Brain microvascular endothelial cell (primary cell): ENCODE measurements at regions not wholly inside any gene's neighbourhood (a gene's known extent, or its start where the extent isn't known, plus 50 kb on each side); places are given as distances from the start of the nearest gene placed in this dataset.
"Not testable (repeated sequence)": the region's sequence is repeated elsewhere in the genome, so short reads cannot be mapped to it uniquely, and the experiment has no call there.

Experiments
- DNase-seq: peaks from one replicate; pipeline ENCODE4 v3.0.0-alpha.2; 2020
- H3K27ac ChIP-seq: fragments of 250-450 bp; sonication (Bioruptor Pico); 2 replicates; pipeline ENCODE4 v1.5.1; 2020; ENCODE audit warnings: mild to moderate bottlenecking, moderate library complexity
- H3K27me3 ChIP-seq: fragments of 250-450 bp; sonication (Bioruptor Pico); replicated peaks from 2 replicates; pipeline ENCODE4 v1.5.1; 2020; ENCODE audit warnings: mild to moderate bottlenecking
- H3K36me3 ChIP-seq: fragments of 250-450 bp; sonication (Bioruptor Pico); replicated peaks from 2 replicates; pipeline ENCODE4 v1.5.1; 2020; ENCODE audit warnings: mild to moderate bottlenecking
- H3K4me3 ChIP-seq: 2 replicates; pipeline ENCODE4 v1.5.1; 2011; ENCODE audit warnings: low read depth, mild to moderate bottlenecking, control low read depth, low read length, moderate library complexity
- CTCF ChIP-seq: IDR thresholded peaks from 2 replicates; pipeline ENCODE4 v1.5.1; 2011; ENCODE audit warnings: low read depth, mild to moderate bottlenecking, moderate library complexity, low read length, control low read depth, inconsistent platforms; ENCODE audit errors: missing control alignments
- in situ Hi-C: cut with HindIII; loops from 2 replicates; pipeline ENCODE4 v1.10.0; 2017; ENCODE audit warnings: low sequenced_read_pairs, low pct_ligation_motif_present

GRCh38 chr18:39230086-39230803 is 1664.6 kb upstream of the CELF4 start:
- Histone ChIP-seq H3K27ac (no peak overlapping the region), H3K27me3 (no peaks in the 10 kb centered on the region), H3K36me3 (no peaks in the 10 kb centered on the region), H3K4me3 (no peak overlapping the region)
- in situ Hi-C loops = no loop called here
- TF ChIP-seq CTCF = no peak
- no peak for DNase-seq

- H3K27me3 ChIP-seq, H3K36me3 ChIP-seq, in situ Hi-C loops, DNase-seq, H3K27ac ChIP-seq, H3K4me3 ChIP-seq: not testable (repeated sequence)
These were observed 1662.2 kb upstream of the CELF4 start for GRCh38 chr18:39227769-39228168.

- no peak for TF ChIP-seq CTCF
- no peak overlapping the region for H3K27ac ChIP-seq
These were observed 1659.8 kb upstream of the CELF4 start for GRCh38 chr18:39225373-39225772.

GRCh38 chr18:39223283-39223682 is 1657.7 kb upstream of the CELF4 start:
- DNase-seq = no peak
- in situ Hi-C loops = no loop called here
- Histone ChIP-seq H3K36me3 (no peaks in the 10 kb centered on the region), H3K27me3 (no peaks in the 10 kb centered on the region), H3K27ac (no peak overlapping the region), H3K4me3 (no peak overlapping the region)
- TF ChIP-seq CTCF = no peak

More at GRCh38 chr18:39225373-39225772, 1659.8 kb upstream of the CELF4 start:
- Histone ChIP-seq H3K36me3 (no peaks in the 10 kb centered on the region), H3K27me3 (no peaks in the 10 kb centered on the region), H3K4me3 (no peak overlapping the region)
- no peak for DNase-seq
- in situ Hi-C loops = no loop called here

- TF ChIP-seq CTCF = no peak
- DNase-seq = no peak
- in situ Hi-C loops = no loop called here
These were observed 1650.3 kb upstream of the CELF4 start for GRCh38 chr18:39215920-39216319.

GRCh38 chr18:39211461-39211860 is 1645.9 kb upstream of the CELF4 start:
- no peaks in the 10 kb centered on the region for H3K36me3 ChIP-seq
- no peak overlapping the region for H3K27ac ChIP-seq
- TF ChIP-seq CTCF = no peak
- in situ Hi-C loops = no loop called here
- DNase-seq = no peak
- no peak overlapping the region for H3K4me3 ChIP-seq
- H3K27me3 ChIP-seq = no peaks in the 10 kb centered on the region

More at GRCh38 chr18:39215920-39216319, 1650.3 kb upstream of the CELF4 start:
- H3K4me3 ChIP-seq = no peak overlapping the region
- no peak overlapping the region for H3K27ac ChIP-seq
- H3K36me3 ChIP-seq = no peaks in the 10 kb centered on the region
- H3K27me3 ChIP-seq = no peaks in the 10 kb centered on the region
